ENCODE measurements at regions not wholly inside any gene's neighbourhood (a gene's known extent, or its start where the extent isn't known, plus 50 kb on each side); places are given as distances from the start of the nearest gene placed in this dataset.
A peak's percentile ranks its signal among the peaks of the same experiment; 100 is the strongest.

DNA sequence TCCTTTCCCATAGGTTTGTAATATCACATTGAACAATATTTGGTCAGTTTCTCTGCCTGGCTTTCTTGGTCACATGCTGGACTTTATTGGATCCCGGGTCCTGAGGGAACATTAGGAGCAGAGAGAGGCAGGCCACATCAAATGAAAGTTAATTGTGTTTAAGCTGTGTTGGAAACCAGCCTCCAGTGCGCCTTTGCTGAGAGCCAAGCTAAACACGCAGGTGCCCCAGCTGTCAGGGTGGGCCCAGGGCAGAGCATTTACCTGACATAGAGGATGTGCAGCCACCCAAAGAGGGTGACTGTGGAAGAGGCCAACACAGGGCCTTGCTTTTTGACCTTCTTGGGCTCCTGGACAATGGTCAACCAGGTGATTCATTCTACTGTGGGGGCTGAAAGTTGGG is 149.3 kb downstream of the EBLN2 start:
- Histone ChIP-seq H3K36me3 (ENCODE audit: control insufficient read depth, insufficient read depth, low read length) (no peaks in the 10 kb centered on the region), H3K4me3 (ENCODE audit: low read depth, low read length) (no peak overlapping the region), H3K27me3 (ENCODE audit: control insufficient read depth, insufficient read depth, low read length) (no peaks in the 10 kb centered on the region)
- ChIA-PET POLR2A (no interaction called here), CTCF (no interaction called here)
- TF ChIP-seq, protein P1, sequence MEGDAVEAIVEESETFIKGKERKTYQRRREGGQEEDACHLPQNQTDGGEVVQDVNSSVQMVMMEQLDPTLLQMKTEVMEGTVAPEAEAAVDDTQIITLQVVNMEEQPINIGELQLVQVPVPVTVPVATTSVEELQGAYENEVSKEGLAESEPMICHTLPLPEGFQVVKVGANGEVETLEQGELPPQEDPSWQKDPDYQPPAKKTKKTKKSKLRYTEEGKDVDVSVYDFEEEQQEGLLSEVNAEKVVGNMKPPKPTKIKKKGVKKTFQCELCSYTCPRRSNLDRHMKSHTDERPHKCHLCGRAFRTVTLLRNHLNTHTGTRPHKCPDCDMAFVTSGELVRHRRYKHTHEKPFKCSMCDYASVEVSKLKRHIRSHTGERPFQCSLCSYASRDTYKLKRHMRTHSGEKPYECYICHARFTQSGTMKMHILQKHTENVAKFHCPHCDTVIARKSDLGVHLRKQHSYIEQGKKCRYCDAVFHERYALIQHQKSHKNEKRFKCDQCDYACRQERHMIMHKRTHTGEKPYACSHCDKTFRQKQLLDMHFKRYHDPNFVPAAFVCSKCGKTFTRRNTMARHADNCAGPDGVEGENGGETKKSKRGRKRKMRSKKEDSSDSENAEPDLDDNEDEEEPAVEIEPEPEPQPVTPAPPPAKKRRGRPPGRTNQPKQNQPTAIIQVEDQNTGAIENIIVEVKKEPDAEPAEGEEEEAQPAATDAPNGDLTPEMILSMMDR (IDR thresholded peaks at IDR 0.05; ENCODE audit: insufficient read depth, low read depth, low read length), result no peak
- DNase-seq (ENCODE audit: low read depth), result no peak

- POLR2A ChIA-PET, result no interaction called here
- Histone ChIP-seq H3K27me3 (ENCODE audit: control insufficient read depth, insufficient read depth, low read length) (no peaks in the 10 kb centered on the region), H3K36me3 (ENCODE audit: control insufficient read depth, insufficient read depth, low read length) (no peaks in the 10 kb centered on the region), H3K4me3 (ENCODE audit: low read depth, low read length) (no peak overlapping the region)
- DNase-seq (ENCODE audit: low read depth), result no peak
- CTCF ChIA-PET, result no interaction called here
- TF ChIP-seq, protein P1 (IDR thresholded peaks at IDR 0.05; ENCODE audit: insufficient read depth, low read depth, low read length), result no peak
These were observed 151.2 kb downstream of the EBLN2 start for GRCh38 chr3:73212683-73213082.

- Histone ChIP-seq H3K4me3 (ENCODE audit: low read depth, low read length) (no peak overlapping the region), H3K36me3 (ENCODE audit: control insufficient read depth, insufficient read depth, low read length) (no peaks in the 10 kb centered on the region), H3K27me3 (ENCODE audit: control insufficient read depth, insufficient read depth, low read length) (no peaks in the 10 kb centered on the region)
- TF ChIP-seq, protein P1 (IDR thresholded peaks at IDR 0.05; ENCODE audit: insufficient read depth, low read depth, low read length), result no peak
- peak; percentile 28 for DNase-seq (ENCODE audit: low read depth)
- CTCF ChIA-PET, result no interaction called here
- POLR2A ChIA-PET, result no interaction called here
These were observed 152.4 kb downstream of the EBLN2 start for GRCh38 chr3:73213896-73214295.

GRCh38 chr3:73214846-73215245 is 153.4 kb downstream of the EBLN2 start:
- POLR2A ChIA-PET, result interaction anchor here (0.7 kb wide), 1 partner anchor 191 kb away, joined by 4 read pairs; no protein-coding TSS in a partner anchor
- peak; percentile 19 for DNase-seq (ENCODE audit: low read depth)
- Histone ChIP-seq H3K27me3 (ENCODE audit: control insufficient read depth, insufficient read depth, low read length) (no peaks in the 10 kb centered on the region), H3K36me3 (ENCODE audit: control insufficient read depth, insufficient read depth, low read length) (no peaks in the 10 kb centered on the region), H3K4me3 (ENCODE audit: low read depth, low read length) (no peak overlapping the region)
- CTCF ChIA-PET, result no interaction called here
- TF ChIP-seq, protein P1 (IDR thresholded peaks at IDR 0.05; ENCODE audit: insufficient read depth, low read depth, low read length), result no peak

GRCh38 chr3:73215281-73215680 is 153.8 kb downstream of the EBLN2 start:
- ChIA-PET POLR2A (interaction anchor here (0.7 kb wide), 1 partner anchor 191 kb away, joined by 4 read pairs; no protein-coding TSS in a partner anchor), CTCF (no interaction called here)
- Histone ChIP-seq H3K36me3 (ENCODE audit: control insufficient read depth, insufficient read depth, low read length) (no peaks in the 10 kb centered on the region), H3K27me3 (ENCODE audit: control insufficient read depth, insufficient read depth, low read length) (no peaks in the 10 kb centered on the region), H3K4me3 (ENCODE audit: low read depth, low read length) (no peak overlapping the region)
- peak; percentile 35 for DNase-seq (ENCODE audit: low read depth)
- TF ChIP-seq, protein P1 (IDR thresholded peaks at IDR 0.05; ENCODE audit: insufficient read depth, low read depth, low read length), result no peak

All from BJ (cell line).